A549 (cell line): ENCODE measurements at regions not wholly inside any gene's neighbourhood (a gene's known extent, or its start where the extent isn't known, plus 50 kb on each side); places are given as distances from the start of the nearest gene placed in this dataset.

ENCODE experiments used
- CTCF ChIP-seq: fragments of >200 bp; sonication (Bioruptor Twin); formaldehyde crosslinking; IDR thresholded peaks from 3 replicates; pipeline ENCODE4 v1.5.1; 2016
- ESRRA ChIP-seq: fragments of 150-350 bp; IDR thresholded peaks from 2 replicates; pipeline ENCODE4 v1.6.1; 2014; ENCODE audit warnings: mild to moderate bottlenecking, low read length, borderline replicate concordance
- HEYL ChIP-seq: fragments of 250-450 bp; sonication (Bioruptor Pico); IDR thresholded peaks from 2 replicates; pipeline ENCODE4 v1.8.0; 2021; ENCODE audit warnings: mild to moderate bottlenecking, moderate library complexity
- HOXA7 ChIP-seq: fragments of 250-450 bp; sonication (Bioruptor Pico); IDR thresholded peaks from 2 replicates; pipeline ENCODE4 v1.5.0; 2020; ENCODE audit warnings: mild to moderate bottlenecking, moderate library complexity
- MAFK ChIP-seq: fragments of 450-650 bp; IDR thresholded peaks from 2 replicates; pipeline ENCODE4 v1.6.1; 2014; ENCODE audit not compliant: partially characterized antibody
- NFE2L2 ChIP-seq: fragments of 150-350 bp; conservative IDR thresholded peaks from 2 replicates; pipeline ENCODE4 v1.6.1; 2014; ENCODE audit warnings: low read length
- PBX3 ChIP-seq: IDR thresholded peaks from 2 replicates; pipeline ENCODE4 v1.6.1; 2012
- POLR2A ChIP-seq: IDR thresholded peaks from 2 replicates; pipeline ENCODE4 v1.6.1; 2012; ENCODE audit warnings: mild to moderate bottlenecking, low read length
- RARB ChIP-seq: fragments of 250-450 bp; sonication (Bioruptor Pico); IDR thresholded peaks from 2 replicates; pipeline ENCODE4 v1.8.0; 2021; ENCODE audit warnings: mild to moderate bottlenecking, moderate library complexity
- RNF2 ChIP-seq: fragments of 200-600 bp; sonication (generic); IDR thresholded peaks from 2 replicates; pipeline ENCODE4 v1.6.1; 2016; ENCODE audit warnings: low read depth, mild to moderate bottlenecking, antibody characterized with exemption, moderate library complexity, borderline replicate concordance
- USF2 ChIP-seq: fragments of 450-650 bp; IDR thresholded peaks from 2 replicates; pipeline ENCODE4 v1.6.1; 2014; ENCODE audit warnings: antibody characterized with exemption
- TF ChIP-seq, protein P1 (sequence below): fragments of 200-600 bp; sonication (generic); IDR thresholded peaks from 2 replicates; pipeline ENCODE4 v1.6.1; 2016; ENCODE audit warnings: antibody characterized with exemption, mild to moderate bottlenecking, moderate library complexity

DNA sequence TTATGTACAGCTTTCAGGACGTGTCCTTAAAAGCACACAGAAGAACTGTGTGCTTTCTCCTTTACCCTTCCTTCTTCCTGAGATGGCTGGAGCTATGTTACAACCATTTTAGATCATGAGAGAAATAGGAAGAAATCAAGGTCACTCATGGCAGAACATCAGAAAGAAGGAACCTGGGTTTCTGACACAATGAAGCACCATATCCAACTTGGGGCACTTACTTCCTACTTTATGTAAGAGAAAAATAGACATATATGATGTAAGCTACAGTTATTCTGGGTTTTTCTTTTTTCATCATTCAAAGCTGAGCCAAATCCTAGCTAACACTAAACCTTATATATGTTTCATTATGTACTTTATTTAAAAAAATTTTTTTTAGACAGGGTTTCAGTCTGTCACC, 79.5 kb downstream of the FAM161A start:
- TF ChIP-seq CTCF (no peak), RNF2 (no peak), HEYL (CRISPR knock-in tag) (no peak), USF2 (no peak), PBX3 (no peak), POLR2A (no peak), NFE2L2 (no peak), ESRRA (no peak), RARB (CRISPR knock-in tag) (no peak), MAFK (no peak), HOXA7 (no peak)
- TF ChIP-seq, protein P1, sequence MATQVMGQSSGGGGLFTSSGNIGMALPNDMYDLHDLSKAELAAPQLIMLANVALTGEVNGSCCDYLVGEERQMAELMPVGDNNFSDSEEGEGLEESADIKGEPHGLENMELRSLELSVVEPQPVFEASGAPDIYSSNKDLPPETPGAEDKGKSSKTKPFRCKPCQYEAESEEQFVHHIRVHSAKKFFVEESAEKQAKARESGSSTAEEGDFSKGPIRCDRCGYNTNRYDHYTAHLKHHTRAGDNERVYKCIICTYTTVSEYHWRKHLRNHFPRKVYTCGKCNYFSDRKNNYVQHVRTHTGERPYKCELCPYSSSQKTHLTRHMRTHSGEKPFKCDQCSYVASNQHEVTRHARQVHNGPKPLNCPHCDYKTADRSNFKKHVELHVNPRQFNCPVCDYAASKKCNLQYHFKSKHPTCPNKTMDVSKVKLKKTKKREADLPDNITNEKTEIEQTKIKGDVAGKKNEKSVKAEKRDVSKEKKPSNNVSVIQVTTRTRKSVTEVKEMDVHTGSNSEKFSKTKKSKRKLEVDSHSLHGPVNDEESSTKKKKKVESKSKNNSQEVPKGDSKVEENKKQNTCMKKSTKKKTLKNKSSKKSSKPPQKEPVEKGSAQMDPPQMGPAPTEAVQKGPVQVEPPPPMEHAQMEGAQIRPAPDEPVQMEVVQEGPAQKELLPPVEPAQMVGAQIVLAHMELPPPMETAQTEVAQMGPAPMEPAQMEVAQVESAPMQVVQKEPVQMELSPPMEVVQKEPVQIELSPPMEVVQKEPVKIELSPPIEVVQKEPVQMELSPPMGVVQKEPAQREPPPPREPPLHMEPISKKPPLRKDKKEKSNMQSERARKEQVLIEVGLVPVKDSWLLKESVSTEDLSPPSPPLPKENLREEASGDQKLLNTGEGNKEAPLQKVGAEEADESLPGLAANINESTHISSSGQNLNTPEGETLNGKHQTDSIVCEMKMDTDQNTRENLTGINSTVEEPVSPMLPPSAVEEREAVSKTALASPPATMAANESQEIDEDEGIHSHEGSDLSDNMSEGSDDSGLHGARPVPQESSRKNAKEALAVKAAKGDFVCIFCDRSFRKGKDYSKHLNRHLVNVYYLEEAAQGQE: no peak
